ENCODE measurements at regions not wholly inside any gene's neighbourhood (a gene's known extent, or its start where the extent isn't known, plus 50 kb on each side); places are given as distances from the start of the nearest gene placed in this dataset.

- TF ChIP-seq RAD21 (IDR thresholded peaks at IDR 0.05; ENCODE audit: low read depth) (no peak), EP300 (IDR thresholded peaks at IDR 0.05; ENCODE audit: borderline replicate concordance) (no peak), CEBPB (IDR thresholded peaks at IDR 0.05) (no peak), ZBTB7A (IDR thresholded peaks at IDR 0.05; ENCODE audit: low read depth) (no peak), TCF12 (IDR thresholded peaks at IDR 0.05; ENCODE audit: low read depth) (no peak), USF1 (IDR thresholded peaks at IDR 0.05) (no peak), CREB1 (IDR thresholded peaks at IDR 0.05; ENCODE audit: low read depth) (no peak), MAX (IDR thresholded peaks at IDR 0.05) (no peak), TEAD4 (IDR thresholded peaks at IDR 0.05) (no peak), EGR1 (IDR thresholded peaks at IDR 0.05) (no peak)
Observed at GRCh38 chr13:31068119-31068423, 93.6 kb downstream of the HSPH1 start.

- no peak for TF ChIP-seq USF1 (IDR thresholded peaks at IDR 0.05)
- TF ChIP-seq TEAD4 (IDR thresholded peaks at IDR 0.05): no peak
- TF ChIP-seq EGR1 (IDR thresholded peaks at IDR 0.05): no peak
- TF ChIP-seq FOXM1 (IDR thresholded peaks at IDR 0.05; ENCODE audit: borderline replicate concordance, low read depth): no peak
- no peak for TF ChIP-seq CREB1 (IDR thresholded peaks at IDR 0.05; ENCODE audit: low read depth)
- no peak for TF ChIP-seq YY1 (IDR thresholded peaks at IDR 0.05; ENCODE audit: low read depth)
- TF ChIP-seq ZBTB7A (IDR thresholded peaks at IDR 0.05; ENCODE audit: low read depth): no peak
- TF ChIP-seq CEBPB (IDR thresholded peaks at IDR 0.05): no peak
- no peak for TF ChIP-seq NFIC (IDR thresholded peaks at IDR 0.05)
- TF ChIP-seq EP300 (IDR thresholded peaks at IDR 0.05; ENCODE audit: borderline replicate concordance): no peak
- no peak for TF ChIP-seq TCF12 (IDR thresholded peaks at IDR 0.05; ENCODE audit: low read depth)
- no peak for TF ChIP-seq REST (IDR thresholded peaks at IDR 0.05; ENCODE audit: low read depth)
- TF ChIP-seq MAX (IDR thresholded peaks at IDR 0.05): no peak
- TF ChIP-seq RAD21 (IDR thresholded peaks at IDR 0.05; ENCODE audit: low read depth): no peak
- no peak for TF ChIP-seq TAF1 (IDR thresholded peaks at IDR 0.05; ENCODE audit: low read depth)
Observed at GRCh38 chr13:31067416-31068118, 94.1 kb downstream of the HSPH1 start.

- TF ChIP-seq EGR1 (IDR thresholded peaks at IDR 0.05) (no peak), CREB1 (IDR thresholded peaks at IDR 0.05; ENCODE audit: low read depth) (no peak), NFIC (IDR thresholded peaks at IDR 0.05) (no peak), EP300 (IDR thresholded peaks at IDR 0.05; ENCODE audit: borderline replicate concordance) (no peak), RAD21 (IDR thresholded peaks at IDR 0.05; ENCODE audit: low read depth) (no peak), TAF1 (IDR thresholded peaks at IDR 0.05; ENCODE audit: low read depth) (no peak), MAX (IDR thresholded peaks at IDR 0.05) (no peak), USF1 (IDR thresholded peaks at IDR 0.05) (no peak), FOXM1 (IDR thresholded peaks at IDR 0.05; ENCODE audit: borderline replicate concordance, low read depth) (no peak), ZBTB7A (IDR thresholded peaks at IDR 0.05; ENCODE audit: low read depth) (no peak), CEBPB (IDR thresholded peaks at IDR 0.05) (no peak), YY1 (IDR thresholded peaks at IDR 0.05; ENCODE audit: low read depth) (no peak)
Observed at GRCh38 chr13:31064636-31065035, 97.1 kb downstream of the HSPH1 start.

- TF ChIP-seq ZBTB7A (IDR thresholded peaks at IDR 0.05; ENCODE audit: low read depth) (no peak), CREB1 (IDR thresholded peaks at IDR 0.05; ENCODE audit: low read depth) (no peak), MAX (IDR thresholded peaks at IDR 0.05) (no peak), TAF1 (IDR thresholded peaks at IDR 0.05; ENCODE audit: low read depth) (no peak), EP300 (IDR thresholded peaks at IDR 0.05; ENCODE audit: borderline replicate concordance) (no peak), FOXM1 (IDR thresholded peaks at IDR 0.05; ENCODE audit: borderline replicate concordance, low read depth) (no peak), USF1 (IDR thresholded peaks at IDR 0.05) (no peak)
Observed at GRCh38 chr13:31063772-31064171, 97.9 kb downstream of the HSPH1 start.

GRCh38 chr13:31060655-31061054 is 101.0 kb downstream of the HSPH1 start:
- TF ChIP-seq CREB1 (IDR thresholded peaks at IDR 0.05; ENCODE audit: low read depth) (no peak), FOXM1 (IDR thresholded peaks at IDR 0.05; ENCODE audit: borderline replicate concordance, low read depth) (no peak), CEBPB (IDR thresholded peaks at IDR 0.05) (no peak), ZBTB7A (IDR thresholded peaks at IDR 0.05; ENCODE audit: low read depth) (no peak), YY1 (IDR thresholded peaks at IDR 0.05; ENCODE audit: low read depth) (no peak), EP300 (IDR thresholded peaks at IDR 0.05; ENCODE audit: borderline replicate concordance) (no peak), USF1 (IDR thresholded peaks at IDR 0.05) (no peak), MAX (IDR thresholded peaks at IDR 0.05) (no peak), RAD21 (IDR thresholded peaks at IDR 0.05; ENCODE audit: low read depth) (no peak), EGR1 (IDR thresholded peaks at IDR 0.05) (no peak), NFIC (IDR thresholded peaks at IDR 0.05) (no peak), REST (IDR thresholded peaks at IDR 0.05; ENCODE audit: low read depth) (no peak), TAF1 (IDR thresholded peaks at IDR 0.05; ENCODE audit: low read depth) (no peak), TEAD4 (IDR thresholded peaks at IDR 0.05) (no peak)
